IPS-18c (cell line): ENCODE measurements at regions not wholly inside any gene's neighbourhood (a gene's known extent, or its start where the extent isn't known, plus 50 kb on each side); places are given as distances from the start of the nearest gene placed in this dataset.

Source experiments
- H3K4me3 ChIP-seq: 2 replicates; pipeline ENCODE4 v1.7.0; 2013; ENCODE audit warnings: low read depth, mild to moderate bottlenecking, low read length, moderate library complexity; ENCODE audit not compliant: insufficient read depth
- H3K9me3 ChIP-seq: one replicate; pipeline ENCODE4 v1.6.1; 2013; ENCODE audit warnings: mild to moderate bottlenecking, low read length, moderate library complexity; ENCODE audit not compliant: control insufficient read depth, insufficient read depth

- Histone ChIP-seq H3K9me3 (peaks cover 5% of the 10 kb centered on the region), H3K4me3 (no peak overlapping the region)
These were observed 188.8 kb upstream of the PAPPA start for GRCh38 chr9:115964710-115965347.

- peaks cover 5% of the 10 kb centered on the region for H3K9me3 ChIP-seq
- H3K4me3 ChIP-seq = no peak overlapping the region
These were observed 186.9 kb upstream of the PAPPA start for GRCh38 chr9:115966660-115967059.

GRCh38 chr9:115969096-115969495 is 184.5 kb upstream of the PAPPA start:
- H3K9me3 ChIP-seq = peaks cover 5% of the 10 kb centered on the region
- H3K4me3 ChIP-seq = no peak overlapping the region

- H3K9me3 ChIP-seq = peaks cover 2% of the 10 kb centered on the region
- no peak overlapping the region for H3K4me3 ChIP-seq
These were observed 181.2 kb upstream of the PAPPA start for GRCh38 chr9:115972362-115972761.

- Histone ChIP-seq H3K9me3 (no peaks in the 10 kb centered on the region), H3K4me3 (no peak overlapping the region)
These were observed 180.6 kb upstream of the PAPPA start for GRCh38 chr9:115972843-115973595.

- Histone ChIP-seq H3K4me3 (no peak overlapping the region), H3K9me3 (no peaks in the 10 kb centered on the region)
These were observed 176.8 kb upstream of the PAPPA start for GRCh38 chr9:115976781-115977180.

- no peak overlapping the region for H3K4me3 ChIP-seq
- H3K9me3 ChIP-seq = no peaks in the 10 kb centered on the region
These were observed 175.5 kb upstream of the PAPPA start for GRCh38 chr9:115978091-115978490.

- Histone ChIP-seq H3K9me3 (no peaks in the 10 kb centered on the region), H3K4me3 (no peak overlapping the region)
These were observed 174.9 kb upstream of the PAPPA start for GRCh38 chr9:115978659-115979096.

- H3K4me3 ChIP-seq = no peak overlapping the region
- H3K9me3 ChIP-seq = no peaks in the 10 kb centered on the region
These were observed 173.5 kb upstream of the PAPPA start for GRCh38 chr9:115980054-115980453.

GRCh38 chr9:115980502-115980901 is 173.1 kb upstream of the PAPPA start:
- Histone ChIP-seq H3K4me3 (no peak overlapping the region), H3K9me3 (no peaks in the 10 kb centered on the region)

GRCh38 chr9:115980976-115981375 is 172.6 kb upstream of the PAPPA start:
- Histone ChIP-seq H3K4me3 (no peak overlapping the region), H3K9me3 (no peaks in the 10 kb centered on the region)

GRCh38 chr9:115983366-115983765 is 170.2 kb upstream of the PAPPA start:
- Histone ChIP-seq H3K9me3 (no peaks in the 10 kb centered on the region), H3K4me3 (no peak overlapping the region)

- Histone ChIP-seq H3K4me3 (no peak overlapping the region), H3K9me3 (no peaks in the 10 kb centered on the region)
These were observed 167.9 kb upstream of the PAPPA start for GRCh38 chr9:115985657-115986056.

- Histone ChIP-seq H3K9me3 (no peaks in the 10 kb centered on the region), H3K4me3 (no peak overlapping the region)
These were observed 167.1 kb upstream of the PAPPA start for GRCh38 chr9:115986508-115986907.

GRCh38 chr9:115988701-115989100 is 164.9 kb upstream of the PAPPA start:
- Histone ChIP-seq H3K4me3 (no peak overlapping the region), H3K9me3 (no peaks in the 10 kb centered on the region)

- no peaks in the 10 kb centered on the region for H3K9me3 ChIP-seq
- H3K4me3 ChIP-seq = no peak overlapping the region
These were observed 163.8 kb upstream of the PAPPA start for GRCh38 chr9:115989831-115990230.

GRCh38 chr9:115992834-115993233 is 160.8 kb upstream of the PAPPA start:
- H3K4me3 ChIP-seq = no peak overlapping the region
- no peaks in the 10 kb centered on the region for H3K9me3 ChIP-seq

- Histone ChIP-seq H3K9me3 (no peaks in the 10 kb centered on the region), H3K4me3 (no peak overlapping the region)
These were observed 155.7 kb upstream of the PAPPA start for GRCh38 chr9:115997923-115998322.
